ENCODE measurements at regions not wholly inside any gene's neighbourhood (a gene's known extent, or its start where the extent isn't known, plus 50 kb on each side); places are given as distances from the start of the nearest gene placed in this dataset.

GRCh38 chr21:25338415-25338814 is 268.9 kb downstream of the MRPL39 start:
- Histone ChIP-seq H3K4me2 (ENCODE audit: insufficient read depth, low read length) (no peak overlapping the region), H2AFZ (ENCODE audit: low read depth, low read length) (no peak overlapping the region), H3K79me2 (ENCODE audit: control insufficient read depth, insufficient read depth, low read length) (no peaks in the 10 kb centered on the region), H3K9me1 (replicated peaks; ENCODE audit: control insufficient read depth, extremely low read depth, insufficient read depth, low read length) (no peaks in the 10 kb centered on the region), H3K27ac (ENCODE audit: insufficient read depth, low read depth, low read length) (no peak overlapping the region), H4K20me1 (replicated peaks; ENCODE audit: control insufficient read depth, extremely low read depth, insufficient read depth, low read length) (no peaks in the 10 kb centered on the region), H3K9me3 (replicated peaks; ENCODE audit: control insufficient read depth, insufficient read depth, low read length) (no peaks in the 10 kb centered on the region), H3K36me3 (ENCODE audit: control insufficient read depth in 2 of 2, extremely low read depth in 1 of 2, insufficient read depth in 2 of 2, low read length in 2 of 2) (no peaks in the 10 kb centered on the region), H3K9ac (replicated peaks; ENCODE audit: extremely low read depth, insufficient read depth, low read length) (no peak overlapping the region), H3K4me1 (ENCODE audit: control insufficient read depth, extremely low read depth, insufficient read depth, low read length) (no peaks in the 10 kb centered on the region), H3K4me3 (replicated peaks in 1 of 3; ENCODE audit: insufficient read depth in 1 of 3, low read depth in 1 of 3, low read length in 3 of 3) (no peak overlapping the region), H3K27me3 (ENCODE audit: control insufficient read depth in 2 of 2, insufficient read depth in 2 of 2, low read length in 2 of 2) (no peaks in the 10 kb centered on the region)
- CTCF ChIA-PET, result no interaction called here
- DNase-seq (ENCODE audit: low read depth, low spot score) (no peak), FAIRE-seq (no peak)
- dilution Hi-C loops (cut with MboI; ENCODE audit: extremely low pct_ligation_motif_present, low sequenced_read_pairs), result no loop called here
- POLR2A ChIA-PET, result no interaction called here
- no TSS peak for BruUV-seq (replicated peaks)
- no peak for TF ChIP-seq FOS (IDR thresholded peaks at IDR 0.05; ENCODE audit: borderline replicate concordance, insufficient read depth, low read length)
- no peak for TF ChIP-seq MAX (IDR thresholded peaks at IDR 0.05; ENCODE audit: insufficient read depth, insufficient read length)
- intact Hi-C loops (cut with micrococcal nuclease), result no loop called here

GRCh38 chr21:25334046-25334730 is 273.1 kb downstream of the MRPL39 start:
- FAIRE-seq (no peak), DNase-seq (ENCODE audit: low read depth, low spot score) (no peak)
- intact Hi-C loops (cut with micrococcal nuclease), result no loop called here
- no TSS peak for BruUV-seq (replicated peaks)
- Histone ChIP-seq H3K9me3 (replicated peaks; ENCODE audit: control insufficient read depth, insufficient read depth, low read length) (no peaks in the 10 kb centered on the region), H3K4me3 (replicated peaks in 1 of 3; ENCODE audit: insufficient read depth in 1 of 3, low read depth in 1 of 3, low read length in 3 of 3) (no peak overlapping the region), H3K36me3 (ENCODE audit: control insufficient read depth in 2 of 2, extremely low read depth in 1 of 2, insufficient read depth in 2 of 2, low read length in 2 of 2) (no peaks in the 10 kb centered on the region), H3K4me1 (ENCODE audit: control insufficient read depth, extremely low read depth, insufficient read depth, low read length) (no peaks in the 10 kb centered on the region), H3K9me1 (replicated peaks; ENCODE audit: control insufficient read depth, extremely low read depth, insufficient read depth, low read length) (no peaks in the 10 kb centered on the region), H4K20me1 (replicated peaks; ENCODE audit: control insufficient read depth, extremely low read depth, insufficient read depth, low read length) (no peaks in the 10 kb centered on the region), H3K27ac (ENCODE audit: insufficient read depth, low read depth, low read length) (no peak overlapping the region), H3K4me2 (ENCODE audit: insufficient read depth, low read length) (no peak overlapping the region), H2AFZ (ENCODE audit: low read depth, low read length) (no peak overlapping the region), H3K27me3 (ENCODE audit: control insufficient read depth in 2 of 2, insufficient read depth in 2 of 2, low read length in 2 of 2) (no peaks in the 10 kb centered on the region), H3K79me2 (ENCODE audit: control insufficient read depth, insufficient read depth, low read length) (no peaks in the 10 kb centered on the region), H3K9ac (replicated peaks; ENCODE audit: extremely low read depth, insufficient read depth, low read length) (no peak overlapping the region)
- no peak for TF ChIP-seq EZH2 (IDR thresholded peaks at IDR 0.05; ENCODE audit: borderline replicate concordance, low read depth, low read length, severe bottlenecking)
- no peak for TF ChIP-seq GATA2 (IDR thresholded peaks at IDR 0.05; ENCODE audit: insufficient read depth, insufficient read length, low read depth, low read length)
- TF ChIP-seq MYC (IDR thresholded peaks at IDR 0.05; ENCODE audit: low read depth, low read length), result no peak
- no peak for TF ChIP-seq POLR2A (IDR thresholded peaks at IDR 0.05; ENCODE audit: low read depth, low read length)
- TF ChIP-seq CTCF (IDR thresholded peaks at IDR 0.05; ENCODE audit: extremely low read depth in 1 of 2, insufficient read depth in 1 of 2, low read depth in 1 of 2, low read length in 2 of 2), result no peak
- TF ChIP-seq POLR2AphosphoS5 (IDR thresholded peaks at IDR 0.05; ENCODE audit: insufficient read depth, low read depth, low read length), result no peak
- TF ChIP-seq MAX (IDR thresholded peaks at IDR 0.05; ENCODE audit: insufficient read depth, insufficient read length), result no peak
- no peak for TF ChIP-seq FOS (IDR thresholded peaks at IDR 0.05; ENCODE audit: borderline replicate concordance, insufficient read depth, low read length)
- ChIA-PET CTCF (interaction anchor here (0.9 kb wide), 1 partner anchor 17 kb away, joined by 3 read pairs; no protein-coding TSS in a partner anchor), POLR2A (no interaction called here)
- dilution Hi-C loops (cut with MboI; ENCODE audit: extremely low pct_ligation_motif_present, low sequenced_read_pairs), result no loop called here

Measured in endothelial cell of umbilical vein (primary cell).